Trophoblast cell (in vitro differentiated cells and primary cell): ENCODE measurements at regions not wholly inside any gene's neighbourhood (a gene's known extent, or its start where the extent isn't known, plus 50 kb on each side); places are given as distances from the start of the nearest gene placed in this dataset.
"Not testable (repeated sequence)": the region's sequence is repeated elsewhere in the genome, so short reads cannot be mapped to it uniquely, and the experiment has no call there.

Experiments
- DNase-seq, 2 donors: peaks; one replicate each; pipeline ENCODE4 v3.0.0-alpha.2; 2016
- H2AFZ ChIP-seq: 2 replicates; pipeline ENCODE4 v1.6.1; 2013; ENCODE audit warnings: low read length, moderate library complexity, mild to moderate bottlenecking; ENCODE audit not compliant: insufficient read depth, poor library complexity
- H2AK5ac ChIP-seq: 2 replicates; pipeline ENCODE4 v1.6.1; 2013; ENCODE audit warnings: mild to moderate bottlenecking, low read length
- H2BK120ac ChIP-seq: 2 replicates; pipeline ENCODE4 v1.6.1; 2013; ENCODE audit warnings: low read length, mild to moderate bottlenecking, moderate library complexity; ENCODE audit not compliant: insufficient read depth, poor library complexity
- H2BK12ac ChIP-seq: 2 replicates; pipeline ENCODE4 v1.6.1; 2013; ENCODE audit warnings: mild to moderate bottlenecking, low read length, moderate library complexity
- H2BK5ac ChIP-seq: 2 replicates; pipeline ENCODE4 v1.6.1; 2013; ENCODE audit warnings: low read length, low read depth, moderate library complexity, mild to moderate bottlenecking; ENCODE audit not compliant: poor library complexity
- H3K14ac ChIP-seq: 2 replicates; pipeline ENCODE4 v1.6.1; 2013; ENCODE audit warnings: mild to moderate bottlenecking, low read length
- H3K18ac ChIP-seq: 2 replicates; pipeline ENCODE4 v1.6.1; 2013; ENCODE audit warnings: mild to moderate bottlenecking, low read length
- H3K23ac ChIP-seq: 2 replicates; pipeline ENCODE4 v1.6.1; 2013; ENCODE audit warnings: low read length
- H3K27ac ChIP-seq: 2 replicates; pipeline ENCODE4 v1.5.1; 2013; ENCODE audit warnings: low read depth, mild to moderate bottlenecking, inconsistent platforms, low read length, moderate library complexity
- H3K27me3 ChIP-seq: 2 replicates; pipeline ENCODE4 v1.6.1; 2013; ENCODE audit warnings: inconsistent platforms, mild to moderate bottlenecking, low read length, moderate library complexity; ENCODE audit not compliant: insufficient read depth
- H3K36me3 ChIP-seq, 2 experiments: 1 replicate in 1 of 2; 2 replicates in 1 of 2; pipeline ENCODE4 v1.6.1; 2013; ENCODE audit warnings: low read length in 2 of 2, mild to moderate bottlenecking in 2 of 2, moderate library complexity in 1 of 2; ENCODE audit not compliant: insufficient read depth in 2 of 2, control insufficient read depth in 1 of 2
- H3K4ac ChIP-seq: 2 replicates; pipeline ENCODE4 v1.6.1; 2013; ENCODE audit warnings: low read depth, mild to moderate bottlenecking, low read length, moderate library complexity
- H3K4me1 ChIP-seq, 2 experiments: 1 replicate in 1 of 2; 2 replicates in 1 of 2; pipeline ENCODE4 v1.6.1; 2013; ENCODE audit warnings: low read length in 2 of 2, mild to moderate bottlenecking in 2 of 2, moderate library complexity in 1 of 2; ENCODE audit not compliant: insufficient read depth in 2 of 2, control insufficient read depth in 1 of 2
- H3K4me2 ChIP-seq: 2 replicates; pipeline ENCODE4 v1.6.1; 2013; ENCODE audit warnings: inconsistent platforms, mild to moderate bottlenecking, low read length, moderate library complexity
- H3K4me3 ChIP-seq: 2 replicates; pipeline ENCODE4 v1.5.1; 2013; ENCODE audit warnings: mild to moderate bottlenecking, low read depth, low read length, inconsistent platforms
- H3K79me1 ChIP-seq: one replicate; pipeline ENCODE4 v1.6.1; 2013; ENCODE audit warnings: low read length
- H3K79me2 ChIP-seq: 2 replicates; pipeline ENCODE4 v1.6.1; 2013; ENCODE audit warnings: low read length, mild to moderate bottlenecking; ENCODE audit not compliant: control insufficient read depth, insufficient read depth, poor library complexity
- H3K9ac ChIP-seq: 2 replicates; pipeline ENCODE4 v1.6.1; 2013; ENCODE audit warnings: mild to moderate bottlenecking, low read length
- H3K9me3 ChIP-seq: 2 replicates; pipeline ENCODE4 v1.6.1; 2013; ENCODE audit warnings: low read depth, mild to moderate bottlenecking, control low read depth, inconsistent platforms, low read length; ENCODE audit not compliant: insufficient read depth
- H4K12ac ChIP-seq: 2 replicates; pipeline ENCODE4 v1.6.1; 2013; ENCODE audit warnings: low read depth, mild to moderate bottlenecking, low read length, moderate library complexity
- H4K8ac ChIP-seq: 2 replicates; pipeline ENCODE4 v1.6.1; 2013; ENCODE audit warnings: low read depth, mild to moderate bottlenecking, low read length, moderate library complexity
- H4K91ac ChIP-seq: one replicate; pipeline ENCODE4 v1.6.1; 2013; ENCODE audit warnings: low read depth, mild to moderate bottlenecking, low read length, moderate library complexity
- WGBS: extraction: QIAGEN DNeasy Blood & Tissue Kit; methylation state at CpG from one replicate; pipeline ENCODE4 v1.1.7; 2013; ENCODE audit warnings: missing lambda C conversion rate; ENCODE audit not compliant: insufficient read length, insufficient coverage; ENCODE audit errors: extremely low coverage; 5-methylcytosine and 5-hydroxymethylcytosine counted together

- not testable (repeated sequence) for H3K36me3 ChIP-seq, H3K27ac ChIP-seq
- WGBS = no CpG with 5 or more reads among the region's 4 CpGs
These were observed 146.7 kb downstream of the OR4F15 start for GRCh38 chr15:101958656-101959055.

DNA sequence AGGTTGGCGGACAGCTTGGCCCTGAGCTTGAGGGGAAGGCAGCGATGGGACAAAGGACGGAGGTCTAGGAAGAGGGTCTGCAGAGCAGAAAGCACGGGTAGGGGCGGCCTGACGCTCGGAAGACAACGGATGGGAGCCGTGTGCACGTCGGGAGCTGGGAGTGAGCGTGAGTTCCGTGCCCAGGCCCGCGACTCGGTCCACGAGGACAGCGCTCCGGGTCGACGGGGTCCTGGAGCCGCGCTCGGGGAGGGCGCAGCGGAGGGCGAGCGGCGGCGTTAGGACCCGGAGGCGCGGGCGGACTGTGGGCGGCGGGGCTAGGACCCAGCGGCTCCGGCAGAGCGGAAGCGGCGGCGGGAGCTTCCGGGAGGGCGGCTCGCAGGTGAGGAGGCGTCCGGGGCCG is 149.3 kb downstream of the OR4F15 start:
- not testable (repeated sequence) for H3K9me3 ChIP-seq, DNase-seq, H3K9ac ChIP-seq, H3K14ac ChIP-seq, H2BK5ac ChIP-seq, H3K4me1 ChIP-seq, H3K27ac ChIP-seq, H2AFZ ChIP-seq, H3K79me2 ChIP-seq, H2BK12ac ChIP-seq, H3K79me1 ChIP-seq, H3K27me3 ChIP-seq, H2BK120ac ChIP-seq, H4K8ac ChIP-seq, H2AK5ac ChIP-seq, H3K23ac ChIP-seq, H3K4ac ChIP-seq, H3K36me3 ChIP-seq
- WGBS = no CpG with 5 or more reads among the region's 48 CpGs
- Histone ChIP-seq H4K91ac (peak overlapping the region; percentile 62), H3K18ac (peak overlapping the region; percentile 59), H4K12ac (peak overlapping the region; percentile 62), H3K4me3 (peak overlapping the region; percentile 72), H3K4me2 (peak overlapping the region; percentile 47)

More at GRCh38 chr15:101958656-101959055, 146.7 kb downstream of the OR4F15 start:
- not testable (repeated sequence) for H3K14ac ChIP-seq, H3K4me2 ChIP-seq, H3K79me1 ChIP-seq, H3K4me3 ChIP-seq, H2BK12ac ChIP-seq, H4K91ac ChIP-seq, H3K23ac ChIP-seq, H2BK120ac ChIP-seq, H3K4ac ChIP-seq, H2AFZ ChIP-seq, H3K9ac ChIP-seq, DNase-seq, H4K12ac ChIP-seq, H3K4me1 ChIP-seq, H3K27me3 ChIP-seq, H3K9me3 ChIP-seq, H4K8ac ChIP-seq, H2BK5ac ChIP-seq, H2AK5ac ChIP-seq, H3K18ac ChIP-seq, H3K79me2 ChIP-seq

- not testable (repeated sequence) for H4K12ac ChIP-seq, H3K4me1 ChIP-seq, H3K79me2 ChIP-seq
These were observed 149.8 kb downstream of the OR4F15 start for GRCh38 chr15:101961765-101962164.

GRCh38 chr15:101963687-101964086 is 151.7 kb downstream of the OR4F15 start:
- not testable (repeated sequence) for H3K4me1 ChIP-seq, H3K79me1 ChIP-seq, H2AK5ac ChIP-seq, H3K79me2 ChIP-seq, H2BK5ac ChIP-seq, H3K4ac ChIP-seq, H3K14ac ChIP-seq, H3K23ac ChIP-seq, DNase-seq, H4K12ac ChIP-seq, H4K8ac ChIP-seq, H3K18ac ChIP-seq, H2AFZ ChIP-seq, H3K9ac ChIP-seq, H3K4me2 ChIP-seq, H3K9me3 ChIP-seq, H2BK12ac ChIP-seq, H3K4me3 ChIP-seq, H2BK120ac ChIP-seq, H3K27me3 ChIP-seq, H4K91ac ChIP-seq, H3K36me3 ChIP-seq, H3K27ac ChIP-seq
- no CpG with 5 or more reads among the region's 8 CpGs for WGBS

More at GRCh38 chr15:101961765-101962164, 149.8 kb downstream of the OR4F15 start:
- Histone ChIP-seq H4K8ac (peak overlapping the region; percentile 54), H3K4me3 (peak overlapping the region; percentile 67)
- not testable (repeated sequence) for DNase-seq, H2AK5ac ChIP-seq, H3K4me2 ChIP-seq, H3K14ac ChIP-seq, H3K27me3 ChIP-seq, H3K23ac ChIP-seq, H3K27ac ChIP-seq, H3K9ac ChIP-seq, H3K18ac ChIP-seq, H3K36me3 ChIP-seq, H2BK120ac ChIP-seq, H3K4ac ChIP-seq, H2BK12ac ChIP-seq, H4K91ac ChIP-seq, H3K9me3 ChIP-seq, H3K79me1 ChIP-seq, H2BK5ac ChIP-seq, H2AFZ ChIP-seq
- WGBS = no CpG with 5 or more reads among the region's 41 CpGs
